Midbrain (tissue), 1 donor: ENCODE measurements at regions not wholly inside any gene's neighbourhood (a gene's known extent, or its start where the extent isn't known, plus 50 kb on each side); places are given as distances from the start of the nearest gene placed in this dataset.
A peak's percentile ranks its signal among the peaks of the same experiment; 100 is the strongest.

Source experiments
- DNase-seq: peaks from one replicate; lab custom pipeline; 2025; lab: John Stamatoyannopoulos, UW

GRCh38 chr6:14321992-14322772 lies 204.6 kb downstream of the CD83 start:
- no peak for DNase-seq

GRCh38 chr6:14322841-14323240 lies 205.3 kb downstream of the CD83 start:
- DNase-seq, result no peak

- DNase-seq, result no peak
Measured at GRCh38 chr6:14326774-14327173, 209.2 kb downstream of the CD83 start.

GRCh38 chr6:14328163-14328562 lies 210.6 kb downstream of the CD83 start:
- DNase-seq, result no peak

GRCh38 chr6:14333556-14334305 lies 216.2 kb downstream of the CD83 start:
- no peak for DNase-seq

GRCh38 chr6:14335071-14335470 lies 217.5 kb downstream of the CD83 start:
- DNase-seq, result no peak

GRCh38 chr6:14337152-14337551 lies 219.6 kb downstream of the CD83 start:
- DNase-seq, result no peak

- DNase-seq, result no peak
Measured at GRCh38 chr6:14339172-14339571, 221.6 kb downstream of the CD83 start.

- DNase-seq, result no peak
Measured at GRCh38 chr6:14339711-14340584, 222.4 kb downstream of the CD83 start.

- no peak for DNase-seq
Measured at GRCh38 chr6:14344486-14344885, 226.9 kb downstream of the CD83 start.

GRCh38 chr6:14348389-14348788 lies 230.8 kb downstream of the CD83 start:
- no peak for DNase-seq

GRCh38 chr6:14349507-14349906 lies 231.9 kb downstream of the CD83 start:
- DNase-seq, result no peak

GRCh38 chr6:14350210-14350609 lies 232.6 kb downstream of the CD83 start:
- no peak for DNase-seq

- DNase-seq, result no peak
Measured at GRCh38 chr6:14353281-14353680, 235.7 kb downstream of the CD83 start.

- no peak for DNase-seq
Measured at GRCh38 chr6:14353798-14354197, 236.2 kb downstream of the CD83 start.

GRCh38 chr6:14354919-14355572 lies 237.5 kb downstream of the CD83 start:
- DNase-seq, result peak; percentile 2

GRCh38 chr6:14359438-14359837 lies 241.9 kb downstream of the CD83 start:
- DNase-seq, result no peak

GRCh38 chr6:14360565-14360964 lies 243.0 kb downstream of the CD83 start:
- DNase-seq, result no peak

GRCh38 chr6:14361297-14361696 lies 243.7 kb downstream of the CD83 start:
- DNase-seq, result no peak

GRCh38 chr6:14361956-14362587 lies 244.5 kb downstream of the CD83 start:
- no peak for DNase-seq

GRCh38 chr6:14364370-14364769 lies 246.8 kb downstream of the CD83 start:
- no peak for DNase-seq
